ENCODE measurements at regions not wholly inside any gene's neighbourhood (a gene's known extent, or its start where the extent isn't known, plus 50 kb on each side); places are given as distances from the start of the nearest gene placed in this dataset.

DNA sequence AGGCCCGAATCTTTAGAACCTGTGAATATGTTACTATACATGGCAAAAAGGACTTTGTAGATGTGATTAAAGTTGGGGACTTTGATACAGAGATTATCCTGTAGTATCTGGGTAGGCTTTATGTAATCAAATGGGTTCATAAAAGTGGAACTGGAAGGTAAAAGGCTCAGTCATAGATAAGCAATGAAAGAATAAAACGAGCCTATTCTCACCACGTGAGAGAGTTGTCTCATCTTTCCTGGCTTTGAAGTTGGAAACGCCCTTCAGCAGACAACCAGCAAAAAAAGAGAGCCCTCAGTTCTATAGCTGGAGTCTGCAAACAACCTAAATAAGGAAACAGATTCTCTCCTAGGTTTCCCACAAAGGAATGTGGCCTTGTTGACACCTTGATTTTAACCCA lies 805.8 kb upstream of the DIAPH2 start:
- H3K79me2 ChIP-seq (ENCODE audit: control insufficient read depth, insufficient read depth, low read length, unreplicated experiment): no peaks in the 10 kb centered on the region

DNA sequence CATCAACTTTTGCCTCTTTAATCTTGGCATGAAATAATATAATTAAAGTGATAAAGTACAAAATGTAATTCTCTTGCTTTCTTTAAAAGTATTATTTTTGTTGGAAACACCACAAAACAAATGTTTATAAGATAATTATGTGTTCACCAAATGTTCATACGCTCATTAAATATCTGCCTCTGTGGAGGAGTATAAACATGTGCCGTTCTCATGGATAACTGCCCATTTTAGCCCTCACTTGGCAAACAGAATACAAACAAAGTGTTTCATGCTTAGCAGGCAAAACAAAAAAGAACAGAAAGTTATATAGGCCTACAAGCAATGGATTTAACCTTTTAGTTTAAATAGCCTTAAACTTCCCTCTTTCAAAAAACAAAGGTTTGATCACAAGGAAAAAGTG lies 800.5 kb upstream of the DIAPH2 start:
- H2AFZ ChIP-seq (ENCODE audit: low read length, unreplicated experiment): no peak overlapping the region
- H3K36me3 ChIP-seq (ENCODE audit: insufficient read depth, low read length): no peaks in the 10 kb centered on the region
- H3K79me2 ChIP-seq (ENCODE audit: control insufficient read depth, insufficient read depth, low read length, unreplicated experiment): no peaks in the 10 kb centered on the region
- no peaks in the 10 kb centered on the region for H3K27me3 ChIP-seq (ENCODE audit: insufficient read depth, low read length)
- H3K27ac ChIP-seq (ENCODE audit: low read depth, low read length): peak overlapping the region; percentile 32; the same call in 1 of the 2 replicates
- H3K4me3 ChIP-seq (ENCODE audit: low read depth, low read length): no peak overlapping the region
- no peaks in the 10 kb centered on the region for H3K4me1 ChIP-seq (ENCODE audit: control insufficient read depth, insufficient read depth, low read length, unreplicated experiment)

More for the DNA sequence above, 805.8 kb upstream of the DIAPH2 start:
- Histone ChIP-seq H3K4me3 (ENCODE audit: low read depth, low read length) (no peak overlapping the region), H3K27me3 (ENCODE audit: insufficient read depth, low read length) (no peaks in the 10 kb centered on the region), H3K27ac (ENCODE audit: low read depth, low read length) (no peak overlapping the region), H3K36me3 (ENCODE audit: insufficient read depth, low read length) (no peaks in the 10 kb centered on the region), H3K4me1 (ENCODE audit: control insufficient read depth, insufficient read depth, low read length, unreplicated experiment) (no peaks in the 10 kb centered on the region), H2AFZ (ENCODE audit: low read length, unreplicated experiment) (no peak overlapping the region)

DNA sequence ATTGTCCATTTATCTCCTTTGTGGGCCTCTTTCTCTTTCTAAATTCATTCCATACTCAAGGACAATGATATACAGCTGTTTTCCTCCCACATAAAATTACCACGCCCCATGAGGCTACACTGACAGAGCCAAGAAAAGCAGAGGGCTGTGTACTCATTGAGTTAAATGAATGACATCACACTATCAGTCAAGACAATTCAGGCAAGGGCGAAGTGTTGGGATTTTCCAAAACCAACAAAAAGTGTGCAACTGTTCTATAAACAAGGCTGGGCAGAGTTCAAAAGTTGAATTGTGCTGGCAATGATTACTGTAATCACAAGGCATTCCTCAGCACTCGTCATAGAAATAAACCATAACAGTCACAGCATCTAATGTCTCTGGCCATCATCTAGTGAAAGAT lies 799.6 kb upstream of the DIAPH2 start:
- Histone ChIP-seq H3K4me3 (ENCODE audit: low read depth, low read length) (no peak overlapping the region), H3K4me1 (ENCODE audit: control insufficient read depth, insufficient read depth, low read length, unreplicated experiment) (no peaks in the 10 kb centered on the region), H2AFZ (ENCODE audit: low read length, unreplicated experiment) (no peak overlapping the region), H3K36me3 (ENCODE audit: insufficient read depth, low read length) (no peaks in the 10 kb centered on the region), H3K27ac (ENCODE audit: low read depth, low read length) (no peak overlapping the region), H3K27me3 (ENCODE audit: insufficient read depth, low read length) (no peaks in the 10 kb centered on the region), H3K79me2 (ENCODE audit: control insufficient read depth, insufficient read depth, low read length, unreplicated experiment) (no peaks in the 10 kb centered on the region)

DNA sequence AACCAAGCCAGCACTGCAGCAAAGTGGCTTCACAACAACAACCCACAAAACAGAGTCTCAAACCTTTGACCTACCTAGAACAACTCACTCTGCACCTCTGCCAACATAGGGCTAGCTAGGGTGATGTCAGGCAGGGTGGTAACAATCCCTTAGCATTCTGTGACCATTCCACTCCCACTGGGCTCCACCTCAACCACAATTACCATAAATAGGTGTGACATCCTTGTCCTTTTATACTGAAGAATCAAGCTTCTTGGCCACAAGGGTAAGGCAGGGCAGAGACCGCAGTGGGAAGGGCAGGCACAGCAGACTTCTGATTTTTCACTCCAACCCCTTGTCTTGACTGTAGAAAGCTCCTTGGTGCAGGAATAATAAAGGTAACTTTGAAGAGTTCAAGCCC lies 795.4 kb upstream of the DIAPH2 start:
- Histone ChIP-seq H3K27me3 (ENCODE audit: insufficient read depth, low read length) (no peaks in the 10 kb centered on the region), H3K4me3 (ENCODE audit: low read depth, low read length) (no peak overlapping the region), H3K36me3 (ENCODE audit: insufficient read depth, low read length) (no peaks in the 10 kb centered on the region), H2AFZ (ENCODE audit: low read length, unreplicated experiment) (no peak overlapping the region), H3K79me2 (ENCODE audit: control insufficient read depth, insufficient read depth, low read length, unreplicated experiment) (no peaks in the 10 kb centered on the region), H3K4me1 (ENCODE audit: control insufficient read depth, insufficient read depth, low read length, unreplicated experiment) (no peaks in the 10 kb centered on the region), H3K27ac (ENCODE audit: low read depth, low read length) (no peak overlapping the region)

DNA sequence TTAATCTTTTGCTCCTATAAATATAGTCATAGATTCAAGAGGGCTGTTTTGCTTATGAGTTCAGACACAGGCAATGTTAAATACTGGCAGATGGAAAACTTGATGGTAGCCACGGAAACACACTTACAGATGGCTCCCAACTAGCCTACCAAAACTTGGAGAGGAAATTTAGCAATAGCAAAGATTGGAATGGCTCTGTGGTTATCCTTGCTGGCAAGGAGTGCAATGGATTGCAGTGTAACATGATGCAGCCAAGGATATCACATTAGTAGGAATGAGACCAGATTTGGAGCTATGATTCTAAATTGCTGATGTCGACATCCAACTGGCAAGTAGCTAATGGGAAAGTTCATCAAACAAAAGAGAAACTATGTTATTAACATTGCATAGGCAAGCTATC lies 791.0 kb upstream of the DIAPH2 start:
- no peak overlapping the region for H3K4me3 ChIP-seq (ENCODE audit: low read depth, low read length)
- H3K36me3 ChIP-seq (ENCODE audit: insufficient read depth, low read length): no peaks in the 10 kb centered on the region
- no peak overlapping the region for H2AFZ ChIP-seq (ENCODE audit: low read length, unreplicated experiment)
- no peak overlapping the region for H3K27ac ChIP-seq (ENCODE audit: low read depth, low read length)
- no peaks in the 10 kb centered on the region for H3K27me3 ChIP-seq (ENCODE audit: insufficient read depth, low read length)
- no peaks in the 10 kb centered on the region for H3K4me1 ChIP-seq (ENCODE audit: control insufficient read depth, insufficient read depth, low read length, unreplicated experiment)
- no peaks in the 10 kb centered on the region for H3K79me2 ChIP-seq (ENCODE audit: control insufficient read depth, insufficient read depth, low read length, unreplicated experiment)

DNA sequence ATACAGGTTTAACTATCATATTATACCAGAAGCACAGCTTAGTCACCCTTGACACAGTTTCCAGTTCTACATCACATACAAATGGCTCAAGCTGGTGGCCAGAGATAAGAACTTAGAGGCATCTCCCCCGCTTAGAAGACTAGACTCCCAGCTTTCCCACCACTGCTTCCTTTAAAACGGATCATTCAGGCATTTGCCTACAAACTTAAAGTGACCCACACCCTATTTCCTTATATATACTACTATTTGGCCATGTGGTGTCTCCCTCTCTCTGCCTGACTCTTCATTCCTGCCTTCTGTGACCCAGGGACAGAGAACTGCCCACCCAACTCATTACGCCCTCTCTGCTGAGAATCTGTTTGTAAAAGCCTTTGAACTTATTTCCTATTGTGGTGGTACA lies 781.2 kb upstream of the DIAPH2 start:
- Histone ChIP-seq H2AFZ (ENCODE audit: low read length, unreplicated experiment) (no peak overlapping the region), H3K79me2 (ENCODE audit: control insufficient read depth, insufficient read depth, low read length, unreplicated experiment) (no peaks in the 10 kb centered on the region), H3K36me3 (ENCODE audit: insufficient read depth, low read length) (no peaks in the 10 kb centered on the region), H3K27ac (ENCODE audit: low read depth, low read length) (no peak overlapping the region), H3K4me3 (ENCODE audit: low read depth, low read length) (no peak overlapping the region), H3K27me3 (ENCODE audit: insufficient read depth, low read length) (no peaks in the 10 kb centered on the region), H3K4me1 (ENCODE audit: control insufficient read depth, insufficient read depth, low read length, unreplicated experiment) (no peaks in the 10 kb centered on the region)

DNA sequence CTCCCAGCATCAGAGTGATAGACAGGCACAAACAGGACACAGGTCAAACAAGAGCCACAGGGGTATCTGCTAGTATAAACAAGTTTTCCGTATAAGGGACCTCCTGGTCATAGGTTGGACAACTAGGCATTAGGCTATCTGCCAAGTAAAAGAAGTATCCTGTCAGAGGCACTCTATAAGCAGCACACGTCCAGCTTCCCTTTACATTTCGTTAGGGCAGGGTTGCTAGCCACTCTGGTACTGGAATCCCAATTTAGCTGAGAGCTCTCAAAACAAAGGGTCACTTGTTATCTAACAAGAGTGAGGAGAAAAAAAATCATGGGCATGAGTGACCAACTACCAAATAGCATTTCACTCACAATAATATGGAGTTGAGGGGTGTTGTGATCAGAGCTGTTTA lies 780.7 kb upstream of the DIAPH2 start:
- no peaks in the 10 kb centered on the region for H3K27me3 ChIP-seq (ENCODE audit: insufficient read depth, low read length)
- no peak overlapping the region for H3K27ac ChIP-seq (ENCODE audit: low read depth, low read length)
- H2AFZ ChIP-seq (ENCODE audit: low read length, unreplicated experiment): no peak overlapping the region
- no peak overlapping the region for H3K4me3 ChIP-seq (ENCODE audit: low read depth, low read length)
- no peaks in the 10 kb centered on the region for H3K36me3 ChIP-seq (ENCODE audit: insufficient read depth, low read length)
- no peaks in the 10 kb centered on the region for H3K79me2 ChIP-seq (ENCODE audit: control insufficient read depth, insufficient read depth, low read length, unreplicated experiment)
- no peaks in the 10 kb centered on the region for H3K4me1 ChIP-seq (ENCODE audit: control insufficient read depth, insufficient read depth, low read length, unreplicated experiment)

DNA sequence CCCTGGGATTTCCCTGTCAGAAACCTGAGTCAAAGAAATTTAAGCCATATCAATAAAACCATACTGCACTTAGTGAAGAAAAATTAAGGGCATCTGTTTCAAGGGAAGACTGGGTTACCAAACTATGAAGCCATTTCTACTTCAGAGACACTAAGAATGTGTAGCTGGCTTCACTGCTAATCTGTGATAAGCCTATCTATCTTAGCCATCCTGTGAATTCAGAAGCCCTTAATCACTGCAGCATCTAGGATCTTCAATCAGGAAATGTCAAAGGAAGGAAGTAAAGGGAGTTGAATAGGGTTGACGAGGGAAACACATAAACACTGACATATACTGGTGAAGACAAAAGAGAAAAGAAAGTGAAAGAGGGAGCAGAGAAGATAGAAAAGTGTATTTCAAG lies 777.6 kb upstream of the DIAPH2 start:
- Histone ChIP-seq H3K79me2 (ENCODE audit: control insufficient read depth, insufficient read depth, low read length, unreplicated experiment) (no peaks in the 10 kb centered on the region), H3K27ac (ENCODE audit: low read depth, low read length) (no peak overlapping the region)

DNA sequence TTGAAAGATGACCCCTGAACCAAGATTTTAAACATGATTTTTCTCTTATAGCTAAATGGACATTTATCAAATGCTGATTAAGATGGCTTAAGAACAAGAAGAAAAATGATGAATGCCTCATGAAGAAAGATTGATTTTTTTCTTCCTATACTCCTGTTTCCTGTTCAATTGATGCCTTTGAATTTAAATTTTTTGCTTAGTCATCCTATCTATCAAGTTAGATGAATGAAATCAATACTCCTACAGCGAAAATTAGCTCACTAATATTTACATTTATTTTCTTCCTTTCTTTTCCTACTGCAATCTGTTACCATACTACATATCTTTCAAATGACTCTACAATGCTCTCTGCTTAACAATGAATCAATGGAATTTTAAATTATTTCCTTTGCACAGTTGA lies 773.6 kb upstream of the DIAPH2 start:
- Histone ChIP-seq H3K36me3 (ENCODE audit: insufficient read depth, low read length) (no peaks in the 10 kb centered on the region), H3K79me2 (ENCODE audit: control insufficient read depth, insufficient read depth, low read length, unreplicated experiment) (no peaks in the 10 kb centered on the region), H2AFZ (ENCODE audit: low read length, unreplicated experiment) (no peak overlapping the region), H3K27ac (ENCODE audit: low read depth, low read length) (no peak overlapping the region), H3K27me3 (ENCODE audit: insufficient read depth, low read length) (no peaks in the 10 kb centered on the region), H3K4me3 (ENCODE audit: low read depth, low read length) (no peak overlapping the region), H3K4me1 (ENCODE audit: control insufficient read depth, insufficient read depth, low read length, unreplicated experiment) (no peaks in the 10 kb centered on the region)

More for the DNA sequence above, 777.6 kb upstream of the DIAPH2 start:
- no peaks in the 10 kb centered on the region for H3K4me1 ChIP-seq (ENCODE audit: control insufficient read depth, insufficient read depth, low read length, unreplicated experiment)
- no peaks in the 10 kb centered on the region for H3K27me3 ChIP-seq (ENCODE audit: insufficient read depth, low read length)
- H3K4me3 ChIP-seq (ENCODE audit: low read depth, low read length): no peak overlapping the region
- no peaks in the 10 kb centered on the region for H3K36me3 ChIP-seq (ENCODE audit: insufficient read depth, low read length)
- H2AFZ ChIP-seq (ENCODE audit: low read length, unreplicated experiment): no peak overlapping the region

DNA sequence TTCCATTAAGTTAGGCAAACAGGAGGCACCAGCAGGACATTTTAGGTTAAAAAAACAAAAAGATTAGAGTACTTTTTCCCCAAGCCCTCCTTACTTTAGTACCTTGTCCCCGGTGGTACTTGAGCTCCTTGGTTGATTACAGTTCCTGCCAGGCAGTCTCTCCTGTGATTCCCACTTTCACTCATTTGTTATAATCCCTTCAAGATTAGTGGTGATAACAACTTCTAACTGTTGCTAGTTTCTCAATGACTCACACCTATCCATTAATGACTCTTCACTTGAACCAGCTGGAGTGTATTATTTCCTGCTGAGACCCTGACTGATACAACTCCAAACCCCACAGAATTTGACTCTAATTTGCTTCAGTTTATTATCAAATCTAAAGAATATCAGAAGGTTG lies 765.0 kb upstream of the DIAPH2 start:
- Histone ChIP-seq H3K4me1 (ENCODE audit: control insufficient read depth, insufficient read depth, low read length, unreplicated experiment) (no peaks in the 10 kb centered on the region), H3K36me3 (ENCODE audit: insufficient read depth, low read length) (no peaks in the 10 kb centered on the region), H2AFZ (ENCODE audit: low read length, unreplicated experiment) (no peak overlapping the region), H3K27me3 (ENCODE audit: insufficient read depth, low read length) (no peaks in the 10 kb centered on the region), H3K27ac (ENCODE audit: low read depth, low read length) (no peak overlapping the region), H3K4me3 (ENCODE audit: low read depth, low read length) (no peak overlapping the region), H3K79me2 (ENCODE audit: control insufficient read depth, insufficient read depth, low read length, unreplicated experiment) (no peaks in the 10 kb centered on the region)

DNA sequence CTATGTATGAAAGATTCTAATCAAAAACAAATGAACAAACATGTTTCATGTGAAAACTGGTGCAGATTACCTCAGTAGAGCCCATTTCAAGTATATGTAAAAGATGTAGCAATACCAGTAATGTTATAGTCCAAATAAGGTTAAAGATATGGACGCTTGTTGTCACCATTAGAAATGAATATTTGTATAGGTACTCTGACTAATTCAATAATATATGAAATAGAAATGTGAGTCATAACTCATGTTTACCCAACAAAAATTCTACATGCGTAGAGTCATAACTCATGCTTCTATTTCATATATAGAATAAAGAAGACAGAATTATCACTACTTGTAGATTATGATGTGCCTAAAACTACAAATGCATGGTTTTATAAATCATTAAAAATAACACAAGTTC lies 739.1 kb upstream of the DIAPH2 start:
- H3K27ac ChIP-seq (ENCODE audit: low read depth, low read length): no peak overlapping the region
- no peak overlapping the region for H3K4me3 ChIP-seq (ENCODE audit: low read depth, low read length)
- no peak overlapping the region for H2AFZ ChIP-seq (ENCODE audit: low read length, unreplicated experiment)
- no peaks in the 10 kb centered on the region for H3K36me3 ChIP-seq (ENCODE audit: insufficient read depth, low read length)
- no peaks in the 10 kb centered on the region for H3K79me2 ChIP-seq (ENCODE audit: control insufficient read depth, insufficient read depth, low read length, unreplicated experiment)
- H3K4me1 ChIP-seq (ENCODE audit: control insufficient read depth, insufficient read depth, low read length, unreplicated experiment): no peaks in the 10 kb centered on the region
- no peaks in the 10 kb centered on the region for H3K27me3 ChIP-seq (ENCODE audit: insufficient read depth, low read length)

DNA sequence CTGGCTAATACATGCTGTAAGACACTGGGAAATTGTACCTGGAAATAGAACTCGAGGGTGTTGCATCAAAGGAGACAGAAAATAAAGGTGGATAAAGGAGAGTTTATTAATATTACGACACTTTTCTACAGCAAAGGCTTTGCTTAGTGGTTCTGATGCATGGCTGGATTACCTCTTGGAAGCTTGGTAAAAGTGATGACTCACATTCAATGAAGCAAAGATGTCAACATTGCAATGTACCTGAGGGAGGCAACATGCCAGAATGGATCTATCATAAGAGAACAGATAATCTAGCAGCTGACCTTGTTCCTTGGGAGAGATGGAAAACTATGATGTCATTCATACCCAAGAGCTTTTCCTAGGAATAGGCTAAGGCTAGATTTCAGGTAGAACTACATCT lies 735.1 kb upstream of the DIAPH2 start:
- H3K79me2 ChIP-seq (ENCODE audit: control insufficient read depth, insufficient read depth, low read length, unreplicated experiment): no peaks in the 10 kb centered on the region
- no peaks in the 10 kb centered on the region for H3K27me3 ChIP-seq (ENCODE audit: insufficient read depth, low read length)
- H2AFZ ChIP-seq (ENCODE audit: low read length, unreplicated experiment): no peak overlapping the region
- no peak overlapping the region for H3K4me3 ChIP-seq (ENCODE audit: low read depth, low read length)
- no peak overlapping the region for H3K27ac ChIP-seq (ENCODE audit: low read depth, low read length)
- H3K4me1 ChIP-seq (ENCODE audit: control insufficient read depth, insufficient read depth, low read length, unreplicated experiment): no peaks in the 10 kb centered on the region
- no peaks in the 10 kb centered on the region for H3K36me3 ChIP-seq (ENCODE audit: insufficient read depth, low read length)

Measured in ACC112 (cell line).